Coronary artery (tissue), 2 donors: ENCODE measurements at regions not wholly inside any gene's neighbourhood (a gene's known extent, or its start where the extent isn't known, plus 50 kb on each side); places are given as distances from the start of the nearest gene placed in this dataset.
"Not testable (repeated sequence)": the region's sequence is repeated elsewhere in the genome, so short reads cannot be mapped to it uniquely, and the experiment has no call there.

Experiments used
- DNase-seq: peaks from one replicate; pipeline ENCODE4 v3.0.0-alpha.2; 2017; ENCODE audit warnings: low spot score
- H3K27ac ChIP-seq, 2 donors: fragments of 200-600 bp; sonication (generic); one replicate each; pipeline ENCODE4 v1.5.1; 2016 to 2019
- H3K4me3 ChIP-seq: fragments of 200-600 bp; sonication (generic); 2 replicates; pipeline ENCODE4 v1.5.1; 2016; ENCODE audit warnings: mild to moderate bottlenecking, moderate library complexity
- CTCF ChIP-seq: fragments of 200-600 bp; sonication (generic); IDR thresholded peaks from one replicate; pipeline ENCODE4 v1.5.1; 2019; ENCODE audit warnings: antibody characterized with exemption

GRCh38 chr5:30501065-30501464, 692.4 kb upstream of the CDH6 start:
- Histone ChIP-seq H3K27ac (no peak overlapping the region), H3K4me3 (no peak overlapping the region)
- no peak for DNase-seq
- TF ChIP-seq CTCF: no peak

DNA sequence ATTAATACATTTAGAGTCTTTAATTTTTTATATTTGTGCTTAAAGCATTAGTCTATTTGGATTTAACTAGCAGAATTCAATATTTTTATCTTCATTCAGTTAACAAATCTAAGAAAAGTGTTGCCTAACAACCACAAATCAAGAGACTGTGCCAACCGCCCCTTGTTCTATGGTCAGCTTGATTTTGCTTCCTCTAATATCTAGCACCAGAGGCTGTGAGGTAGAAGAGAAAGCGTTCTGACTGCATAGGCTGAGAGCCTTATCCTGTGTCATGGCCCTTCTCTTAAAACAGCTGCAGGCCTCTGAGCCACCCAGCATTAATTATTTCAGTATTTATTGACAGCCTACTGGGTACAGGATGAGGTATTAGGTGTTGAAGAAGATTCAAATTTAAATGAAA, 693.0 kb upstream of the CDH6 start:
- H3K27ac ChIP-seq: no peak overlapping the region
- no peak for DNase-seq
- TF ChIP-seq CTCF: no peak

DNA sequence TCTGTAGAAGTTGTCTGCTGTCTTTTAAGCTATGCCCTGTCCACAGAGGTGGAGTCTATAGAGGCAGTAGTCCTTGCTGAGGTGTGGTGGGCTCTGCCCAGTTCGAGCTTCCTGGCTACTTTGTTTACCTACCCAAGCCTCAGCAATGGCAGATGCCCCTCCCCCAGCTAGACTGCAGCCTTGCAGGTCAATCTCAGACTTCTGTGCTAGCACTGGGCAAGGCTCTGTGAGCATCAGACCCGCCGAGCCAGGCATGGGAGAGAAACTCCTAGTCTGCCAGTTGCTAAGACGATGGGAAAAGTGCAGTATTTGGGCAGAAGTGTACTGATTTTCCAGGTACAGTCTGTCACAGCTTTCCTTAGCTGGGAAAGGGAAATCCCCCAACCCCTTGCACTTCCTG, 694.1 kb upstream of the CDH6 start:
- no peak for DNase-seq
- TF ChIP-seq CTCF: no peak

More for the DNA sequence above, 693.0 kb upstream of the CDH6 start:
- no peak overlapping the region for H3K4me3 ChIP-seq

DNA sequence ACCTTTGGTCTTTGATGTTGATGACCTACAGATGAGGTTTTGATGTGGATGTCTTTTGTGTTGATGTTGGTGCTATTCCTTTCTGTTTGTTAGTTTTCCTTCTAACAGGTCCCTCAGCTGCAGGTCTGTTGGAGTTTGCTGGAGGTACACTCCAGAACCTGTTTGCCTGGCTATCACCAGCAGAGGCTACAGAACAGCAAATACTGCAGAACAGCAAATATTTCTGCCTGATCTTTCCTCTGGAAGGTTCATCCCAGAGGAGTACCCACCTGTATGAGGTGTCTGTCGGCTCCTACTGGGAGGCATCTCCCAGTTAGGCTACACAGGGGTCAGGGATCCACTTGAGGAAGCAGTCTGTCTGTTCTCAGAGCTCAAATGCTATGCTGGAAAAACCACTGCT, 694.5 kb upstream of the CDH6 start:
- TF ChIP-seq CTCF: no peak
- no peak overlapping the region for H3K27ac ChIP-seq
- H3K4me3 ChIP-seq: no peak overlapping the region
- DNase-seq: no peak

More for the DNA sequence above, 694.1 kb upstream of the CDH6 start:
- H3K4me3 ChIP-seq: no peak overlapping the region
- no peak overlapping the region for H3K27ac ChIP-seq

GRCh38 chr5:30498509-30498908, 695.0 kb upstream of the CDH6 start:
- H3K27ac ChIP-seq, DNase-seq: not testable (repeated sequence)

DNA sequence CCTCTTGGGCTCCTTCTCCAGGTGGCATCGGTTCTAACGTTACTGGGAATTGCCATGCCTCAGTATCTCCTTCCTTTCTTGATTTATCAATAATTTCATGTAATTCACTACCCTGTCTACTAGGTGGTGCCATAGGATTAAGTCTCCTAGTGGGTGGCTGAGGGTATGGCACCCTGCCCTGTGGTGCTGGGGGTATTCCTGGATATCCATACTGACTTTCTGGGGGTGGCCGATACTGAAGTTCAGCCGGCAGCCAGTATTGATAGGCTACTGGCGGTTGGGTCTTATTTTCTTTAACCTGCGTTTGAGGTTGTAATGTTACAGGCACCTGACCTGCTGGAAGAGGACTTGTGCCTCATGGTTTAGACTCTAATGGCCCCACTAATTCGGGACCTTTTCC, 699.4 kb upstream of the CDH6 start:
- H3K4me3 ChIP-seq, H3K27ac ChIP-seq, DNase-seq: not testable (repeated sequence)

More at GRCh38 chr5:30498509-30498908, 695.0 kb upstream of the CDH6 start:
- H3K4me3 ChIP-seq: not testable (repeated sequence)

DNA sequence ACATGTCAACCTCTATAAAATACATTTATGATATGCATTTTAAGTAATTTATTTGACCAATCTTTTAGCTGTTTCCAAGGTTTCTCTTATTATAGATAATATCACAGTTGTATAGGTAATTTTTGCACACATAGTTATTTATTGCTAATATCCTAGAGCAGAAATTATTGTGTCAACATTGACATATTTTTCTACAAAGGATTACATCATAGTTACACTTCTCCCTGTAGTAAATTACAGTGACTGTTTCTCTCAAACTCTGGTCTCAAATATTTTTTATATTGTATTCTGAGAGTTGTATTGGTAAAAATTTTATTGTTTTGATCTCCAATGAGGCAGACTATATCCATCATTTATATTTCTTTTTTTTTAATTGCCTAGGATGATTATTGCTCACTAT, 714.4 kb upstream of the CDH6 start:
- H3K27ac ChIP-seq: no peak overlapping the region
- no peak for TF ChIP-seq CTCF
- no peak for DNase-seq
- H3K4me3 ChIP-seq: no peak overlapping the region

GRCh38 chr5:30475429-30475828, 718.1 kb upstream of the CDH6 start:
- DNase-seq: no peak
- no peak for TF ChIP-seq CTCF
- Histone ChIP-seq H3K27ac (no peak overlapping the region), H3K4me3 (no peak overlapping the region)
